GM23338 (cell line): ENCODE measurements at regions not wholly inside any gene's neighbourhood (a gene's known extent, or its start where the extent isn't known, plus 50 kb on each side); places are given as distances from the start of the nearest gene placed in this dataset.

Source experiments
- EZH2phosphoT487 ChIP-seq: fragments of 200-600 bp; sonication (generic); IDR thresholded peaks from one replicate; pipeline ENCODE4 v1.8.1; 2018; ENCODE audit warnings: antibody characterized with exemption; ENCODE audit not compliant: unreplicated experiment
- TF ChIP-seq, protein P1 (sequence below), 2 experiments: fragments of 200-600 bp in 1 of 2; sonication (generic) in 1 of 2; conservative IDR thresholded peaks; 2 replicates each; pipeline versions ENCODE4 v1.5.1 to v1.6.1; 2016 to 2017; ENCODE audit warnings: antibody characterized with exemption in 2 of 2, low read depth in 2 of 2, mild to moderate bottlenecking in 2 of 2, moderate library complexity in 1 of 2

DNA sequence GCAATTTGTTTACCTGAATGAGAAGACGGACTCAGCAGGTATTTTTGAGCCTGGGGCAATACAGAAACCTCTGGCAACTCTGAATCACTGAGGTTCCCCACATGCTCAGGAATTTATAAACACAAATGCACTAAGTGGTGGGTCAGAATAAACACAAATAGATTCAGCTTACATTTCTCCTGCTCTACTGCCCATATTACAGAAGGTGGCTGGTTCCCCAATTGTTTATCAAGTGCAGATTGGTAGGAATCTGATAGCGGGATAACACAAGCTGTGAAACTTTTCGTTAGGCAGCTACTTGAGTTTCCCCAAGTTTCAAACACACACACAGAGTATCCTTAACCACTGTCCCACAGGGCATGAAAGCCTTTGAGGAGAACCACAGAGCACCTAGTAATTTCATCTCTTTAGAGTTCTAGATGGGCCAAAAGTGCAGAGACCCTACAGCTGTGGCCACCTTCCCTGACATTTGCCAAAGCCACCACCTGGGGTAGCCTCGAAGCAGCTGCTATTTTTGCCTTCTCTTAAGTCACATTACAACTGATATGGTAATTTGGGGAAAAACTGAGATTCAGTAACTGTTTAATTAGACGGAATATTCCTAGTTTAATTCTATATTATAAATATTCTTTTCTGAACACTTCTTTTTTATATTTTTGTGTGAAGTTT is 204.2 kb upstream of the PTCHD4 start:
- TF ChIP-seq, protein P1, sequence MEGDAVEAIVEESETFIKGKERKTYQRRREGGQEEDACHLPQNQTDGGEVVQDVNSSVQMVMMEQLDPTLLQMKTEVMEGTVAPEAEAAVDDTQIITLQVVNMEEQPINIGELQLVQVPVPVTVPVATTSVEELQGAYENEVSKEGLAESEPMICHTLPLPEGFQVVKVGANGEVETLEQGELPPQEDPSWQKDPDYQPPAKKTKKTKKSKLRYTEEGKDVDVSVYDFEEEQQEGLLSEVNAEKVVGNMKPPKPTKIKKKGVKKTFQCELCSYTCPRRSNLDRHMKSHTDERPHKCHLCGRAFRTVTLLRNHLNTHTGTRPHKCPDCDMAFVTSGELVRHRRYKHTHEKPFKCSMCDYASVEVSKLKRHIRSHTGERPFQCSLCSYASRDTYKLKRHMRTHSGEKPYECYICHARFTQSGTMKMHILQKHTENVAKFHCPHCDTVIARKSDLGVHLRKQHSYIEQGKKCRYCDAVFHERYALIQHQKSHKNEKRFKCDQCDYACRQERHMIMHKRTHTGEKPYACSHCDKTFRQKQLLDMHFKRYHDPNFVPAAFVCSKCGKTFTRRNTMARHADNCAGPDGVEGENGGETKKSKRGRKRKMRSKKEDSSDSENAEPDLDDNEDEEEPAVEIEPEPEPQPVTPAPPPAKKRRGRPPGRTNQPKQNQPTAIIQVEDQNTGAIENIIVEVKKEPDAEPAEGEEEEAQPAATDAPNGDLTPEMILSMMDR (conservative IDR thresholded peaks at IDR 0.05; ENCODE audit: low read depth in 2 of 2) = no peak
- no peak for TF ChIP-seq EZH2phosphoT487
